SKM-1 treated with dmso at 0.1 percent for 144 hours (cell line): ENCODE measurements at regions not wholly inside any gene's neighbourhood (a gene's known extent, or its start where the extent isn't known, plus 50 kb on each side); places are given as distances from the start of the nearest gene placed in this dataset.

Source experiments
- DNase-seq: peaks from one replicate; lab custom pipeline; 2025; ENCODE audit not compliant: unreplicated experiment; lab: John Stamatoyannopoulos, UW

DNA sequence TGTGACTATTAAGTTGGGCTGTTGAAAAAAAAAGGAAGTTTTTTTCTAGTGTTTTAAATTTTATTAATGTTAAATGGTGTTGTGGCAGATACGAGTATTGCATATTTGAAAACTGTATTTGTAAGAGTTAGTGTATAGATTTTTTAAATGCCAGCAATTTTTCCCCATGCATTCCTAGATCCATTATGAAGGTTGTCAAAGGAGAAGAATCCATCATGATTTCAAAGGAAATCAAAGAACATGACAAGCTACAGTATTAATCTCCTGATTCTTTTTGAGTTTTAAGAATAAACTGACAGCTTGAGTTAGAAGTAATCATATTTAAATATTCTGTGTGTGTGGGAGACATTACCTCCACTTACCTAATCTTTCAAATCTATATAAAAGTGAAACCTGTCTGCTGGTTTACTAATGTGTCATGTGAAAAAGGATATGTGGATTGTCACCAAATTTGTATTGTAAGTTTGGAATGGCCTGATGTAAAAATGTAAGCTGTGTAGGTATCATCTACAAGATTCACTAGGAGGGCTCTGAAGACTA, 111.0 kb upstream of the HS3ST5 start:
- no peak for DNase-seq

DNA sequence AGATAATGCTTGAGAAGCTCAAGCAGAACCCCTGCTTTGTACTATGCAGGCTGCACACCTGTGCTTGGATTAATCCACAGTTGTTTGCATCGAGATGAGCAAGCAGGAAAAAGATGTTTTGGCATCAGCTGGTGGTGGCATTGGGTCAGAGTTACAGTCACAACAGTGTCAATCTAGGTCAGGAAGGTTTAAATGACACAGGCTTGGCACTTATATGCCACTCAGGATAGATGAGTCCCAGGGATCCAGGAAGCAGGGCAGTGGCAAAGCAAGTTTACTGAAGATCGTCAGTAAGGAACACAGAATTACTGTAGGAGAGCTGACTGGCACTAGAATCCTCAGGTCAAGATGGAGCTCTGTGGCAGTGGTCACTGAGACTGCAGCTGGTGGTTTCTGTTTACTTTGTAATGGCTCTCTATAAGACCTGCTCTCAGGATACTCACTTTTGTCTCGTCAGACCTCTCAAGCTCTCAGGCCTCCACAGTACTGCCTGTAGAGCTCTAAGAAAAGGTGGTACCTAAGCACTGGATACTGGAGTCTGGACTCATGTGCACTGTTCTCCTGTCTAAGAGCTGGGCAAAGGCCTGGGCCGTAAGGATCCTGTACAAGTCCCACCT, 110.1 kb upstream of the HS3ST5 start:
- DNase-seq = no peak

DNA sequence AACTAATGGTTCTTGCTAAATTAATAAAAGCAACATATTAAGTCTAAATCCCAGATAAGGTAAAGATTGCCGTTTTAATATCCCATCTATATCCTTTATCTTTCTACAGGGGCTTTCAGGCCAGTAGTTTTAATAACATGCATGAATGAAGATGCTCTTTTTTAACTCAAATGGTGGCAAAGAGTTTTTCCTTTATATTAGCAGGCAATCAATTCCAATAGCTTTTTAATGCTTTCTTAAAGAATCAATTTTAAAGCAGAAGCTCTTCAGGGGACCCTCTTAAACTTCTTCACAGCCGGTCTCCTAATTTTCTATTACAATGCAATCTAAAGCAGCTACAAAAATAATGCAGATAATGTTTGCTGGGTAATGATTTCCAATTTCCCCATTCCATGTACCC, 107.8 kb upstream of the HS3ST5 start:
- DNase-seq = no peak

DNA sequence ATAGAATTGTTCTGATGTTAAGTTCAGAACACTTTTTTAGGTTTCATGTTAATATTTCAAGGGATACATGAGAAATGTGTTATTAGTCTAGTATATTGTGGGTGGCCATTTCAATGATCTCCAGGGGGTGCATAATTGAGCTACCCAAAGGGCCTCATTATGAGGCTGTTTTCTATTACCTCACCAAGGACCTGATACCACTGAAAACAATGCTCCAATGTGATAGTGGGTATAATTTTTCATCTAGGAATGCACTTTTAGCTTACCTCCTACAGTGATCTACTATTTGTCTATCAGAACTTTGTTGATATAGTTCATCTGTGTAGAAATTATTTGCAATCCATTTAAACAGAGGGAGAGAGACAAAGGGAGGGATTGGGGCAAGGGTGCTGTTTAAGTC, 106.8 kb upstream of the HS3ST5 start:
- DNase-seq = no peak

DNA sequence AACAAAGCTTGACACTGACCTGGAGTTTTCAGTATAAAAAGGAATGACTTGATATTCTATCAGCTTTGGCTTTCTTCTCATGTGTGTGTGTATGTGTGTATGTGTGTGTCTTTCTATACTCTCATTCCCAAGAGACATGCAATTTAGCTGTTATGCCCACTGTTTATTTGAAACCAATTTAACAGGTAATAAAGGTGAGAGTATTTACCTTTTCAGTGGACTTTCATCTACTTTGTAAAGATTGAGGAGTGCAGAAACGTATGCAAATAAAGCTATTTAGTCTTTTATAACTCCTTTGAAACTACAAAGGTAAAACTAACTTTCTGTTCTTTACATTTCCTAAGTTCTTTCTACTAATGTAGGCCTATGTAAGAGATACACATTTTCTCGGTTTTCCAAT, 103.5 kb upstream of the HS3ST5 start:
- no peak for DNase-seq

DNA sequence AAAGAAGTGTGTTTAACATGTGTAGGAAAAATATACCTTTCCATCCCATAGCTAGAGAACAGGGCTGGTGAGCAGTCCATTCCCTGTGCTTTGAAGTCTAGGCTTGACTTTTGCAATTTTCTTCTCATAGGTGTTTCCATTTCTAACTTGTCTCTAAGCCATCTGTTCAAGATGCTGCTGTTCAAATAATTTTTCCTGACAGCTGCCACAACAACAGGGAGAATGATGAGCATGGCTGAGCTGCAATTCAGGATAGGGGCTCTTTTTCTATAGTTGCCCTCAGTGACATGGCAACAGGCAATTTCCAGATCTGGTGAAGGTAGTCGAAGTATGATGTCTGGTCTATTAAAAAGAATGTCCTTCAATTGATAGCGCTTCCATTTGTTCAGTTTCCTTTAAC, 103.0 kb upstream of the HS3ST5 start:
- no peak for DNase-seq

DNA sequence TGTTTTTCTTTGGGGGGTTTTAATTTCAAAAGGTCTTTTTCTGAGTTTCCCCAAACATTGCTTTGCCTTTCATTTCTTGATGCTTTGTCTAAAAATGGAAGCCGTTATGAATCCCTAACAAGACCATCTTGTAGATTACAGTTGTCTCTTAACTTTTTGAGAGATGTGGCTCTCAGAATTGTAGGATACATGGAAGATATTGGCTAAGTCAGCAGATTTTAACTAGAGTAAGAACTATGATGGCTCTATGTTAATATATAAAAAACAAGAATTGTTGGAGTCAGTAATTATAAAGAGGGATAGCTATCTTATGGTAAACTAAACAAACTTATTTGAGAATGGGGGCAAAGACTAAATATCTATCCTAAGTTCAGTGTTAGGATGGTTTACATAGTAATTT, 96.6 kb upstream of the HS3ST5 start:
- no peak for DNase-seq

DNA sequence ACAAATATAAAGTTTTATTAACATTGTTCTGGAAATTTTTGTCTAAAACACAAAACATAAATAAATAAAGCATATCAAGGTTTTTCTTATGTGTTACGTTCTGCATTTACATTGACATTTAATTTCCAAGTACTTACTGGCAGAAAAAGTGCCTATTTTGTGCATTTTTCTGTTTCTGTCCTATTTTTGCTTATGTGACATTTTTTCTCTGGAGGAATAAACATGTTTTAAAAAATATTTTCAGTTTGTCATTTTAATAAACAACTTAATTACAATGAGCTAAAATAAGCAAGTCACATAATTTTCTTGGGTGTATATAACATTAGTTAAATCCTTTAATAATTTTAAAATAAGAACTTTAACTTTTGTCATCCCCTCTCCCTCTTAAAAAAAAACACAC, 94.4 kb upstream of the HS3ST5 start:
- no peak for DNase-seq

DNA sequence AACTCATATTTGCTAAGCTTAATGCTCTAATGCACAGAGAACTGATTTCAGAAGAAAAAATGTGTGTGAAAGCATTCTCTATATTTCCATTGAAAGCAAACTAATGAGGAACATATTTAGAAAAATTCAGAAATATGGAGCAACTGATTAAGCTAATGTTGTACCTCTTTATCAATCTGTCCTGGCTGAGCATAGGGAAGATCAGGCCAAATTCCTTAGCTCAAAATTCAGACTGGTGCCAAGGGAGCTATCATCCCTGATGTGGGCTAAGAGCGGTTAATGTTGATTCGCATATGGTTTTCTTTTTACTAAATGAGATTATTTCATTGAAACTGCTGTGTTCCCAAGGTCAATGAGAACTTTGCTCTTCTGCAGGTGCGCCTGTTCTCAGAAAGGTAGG, 93.9 kb upstream of the HS3ST5 start:
- DNase-seq = no peak

DNA sequence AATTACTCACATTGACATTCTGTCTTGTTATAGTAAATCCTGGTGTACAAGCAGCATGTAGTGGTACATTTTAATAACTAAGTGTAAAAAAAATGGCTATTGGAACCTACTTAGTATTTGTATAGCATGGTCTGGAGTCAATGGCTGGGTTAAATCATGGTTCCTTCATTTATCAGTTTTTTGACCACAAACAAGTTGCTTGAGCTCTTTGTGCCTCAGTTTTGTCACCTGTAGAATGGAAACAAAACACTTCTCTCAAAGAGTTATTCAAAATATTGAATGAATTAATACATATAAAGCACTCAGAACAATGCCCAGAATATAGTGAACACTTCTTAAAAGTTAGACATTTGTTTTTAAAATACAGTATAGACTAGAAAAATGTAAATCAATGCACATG, 93.2 kb upstream of the HS3ST5 start:
- DNase-seq = no peak

DNA sequence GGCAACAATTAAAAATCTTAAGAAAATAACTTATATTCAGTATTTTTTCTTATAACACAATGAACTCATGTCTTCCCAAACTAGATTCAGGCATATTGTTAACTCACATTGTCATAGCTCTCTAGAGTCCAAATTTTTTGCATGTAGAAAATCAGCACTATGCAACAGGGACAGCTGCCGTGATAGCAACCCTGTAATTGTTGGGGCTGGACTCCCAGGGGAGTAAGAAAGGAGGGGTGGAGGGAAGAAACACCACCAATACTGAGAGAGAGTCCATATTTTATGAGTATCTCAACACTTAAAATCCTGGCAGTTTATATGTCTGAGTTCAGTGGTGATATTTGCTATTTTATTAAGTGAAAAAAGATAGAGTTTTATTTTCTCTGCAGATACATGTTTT, 89.6 kb upstream of the HS3ST5 start:
- DNase-seq = no peak

DNA sequence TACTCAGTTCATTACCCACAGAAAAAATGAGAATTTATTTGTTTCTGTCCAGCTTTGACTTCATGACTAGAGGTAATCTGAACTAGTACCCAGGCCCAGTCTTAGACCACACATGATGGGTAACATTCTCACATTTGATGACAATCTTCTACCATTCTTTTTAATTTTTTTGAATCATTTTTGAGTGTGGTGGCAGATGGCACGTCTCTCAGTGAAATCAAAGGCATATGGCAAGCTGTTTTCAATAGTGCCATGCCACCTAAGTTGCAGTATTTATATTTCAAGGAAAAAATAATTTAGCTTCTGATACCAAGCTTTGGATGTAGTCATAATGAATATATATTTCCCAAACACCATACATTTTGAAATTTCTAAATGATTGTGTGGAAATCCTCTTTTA, 88.8 kb upstream of the HS3ST5 start:
- DNase-seq = no peak

DNA sequence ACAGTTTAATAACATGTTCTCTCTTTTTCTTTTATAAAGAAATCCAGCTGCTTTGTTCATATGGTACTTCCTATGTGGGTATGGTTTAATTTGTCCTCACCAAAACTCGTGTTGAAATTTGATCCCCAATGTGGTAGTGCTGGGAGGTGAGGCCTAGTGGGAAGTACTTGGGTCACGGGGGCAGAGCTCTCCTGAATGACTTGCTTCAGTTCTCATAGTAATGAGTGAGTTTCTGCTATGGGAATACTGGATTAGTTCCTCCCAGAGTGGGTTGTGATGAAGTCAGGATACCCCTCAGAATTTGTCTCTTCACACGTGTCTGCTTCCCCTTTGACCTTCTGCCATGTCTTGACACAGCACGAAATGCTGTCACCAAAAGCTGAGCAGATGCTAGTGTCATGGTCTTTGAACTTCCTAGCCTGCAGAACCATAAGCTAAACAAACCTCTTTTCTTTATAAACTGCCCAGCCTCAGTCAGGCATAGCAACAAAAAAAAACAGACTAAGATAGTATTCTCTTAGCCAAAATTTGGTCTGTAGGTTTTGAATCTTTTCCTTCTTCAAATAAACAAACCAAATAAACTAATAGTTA, 87.8 kb upstream of the HS3ST5 start:
- no peak for DNase-seq

DNA sequence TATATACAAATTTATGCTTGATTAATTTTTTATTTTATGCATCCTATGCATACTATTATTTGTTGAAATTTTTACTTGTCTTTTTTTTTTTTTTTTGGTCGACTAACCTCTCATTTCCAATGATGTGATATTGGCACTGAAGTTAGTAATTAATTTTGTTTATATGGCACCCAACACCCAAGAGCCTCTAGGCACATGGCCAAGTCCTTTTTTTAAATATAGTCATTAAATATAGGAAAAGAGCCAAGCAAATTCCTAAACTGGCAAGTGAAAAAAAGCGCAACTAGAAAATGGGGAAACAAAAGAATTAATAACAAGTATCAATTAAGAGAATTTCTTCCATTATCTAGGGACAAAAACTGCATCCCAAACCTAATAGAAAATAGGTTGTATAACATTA, 85.5 kb upstream of the HS3ST5 start:
- DNase-seq = no peak

DNA sequence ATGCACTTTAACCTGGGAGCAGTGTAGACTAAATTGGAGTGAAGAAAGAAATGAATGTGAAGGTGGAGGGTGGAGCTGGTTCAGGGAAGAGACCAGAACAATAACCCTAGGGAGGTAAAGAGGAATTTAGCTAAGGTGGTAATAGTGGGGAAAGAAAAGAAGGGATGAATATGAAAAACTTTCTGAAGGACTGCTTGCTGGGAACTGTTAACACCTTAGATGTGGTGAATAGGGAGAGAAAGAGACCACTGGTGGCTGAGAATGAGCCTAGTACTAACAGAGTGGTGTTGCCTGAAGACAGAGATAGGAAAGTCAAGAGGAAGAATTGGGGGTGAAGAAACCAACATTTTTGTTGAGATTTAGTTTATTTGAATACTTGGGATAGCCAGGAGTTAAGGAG, 78.4 kb upstream of the HS3ST5 start:
- DNase-seq = no peak

DNA sequence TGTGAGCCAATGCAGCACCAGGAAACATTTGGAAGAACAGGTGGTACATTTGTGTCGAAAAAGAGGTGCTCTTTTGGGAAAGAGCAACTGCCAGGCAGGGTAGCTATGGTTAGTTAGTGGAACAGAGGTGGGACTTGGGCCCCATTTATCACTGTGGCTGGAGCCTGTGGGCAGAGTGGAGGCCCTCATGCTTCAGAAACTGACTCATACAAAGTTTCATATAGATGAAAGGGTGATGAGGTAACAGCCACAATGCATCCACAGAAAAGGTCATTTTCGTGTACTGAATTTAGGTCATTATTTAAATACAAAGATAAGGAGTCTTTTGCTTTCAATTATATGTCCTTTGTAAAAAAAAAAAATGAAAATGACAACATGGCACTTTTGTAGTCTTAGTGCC, 76.4 kb upstream of the HS3ST5 start:
- peak; percentile 1 for DNase-seq

DNA sequence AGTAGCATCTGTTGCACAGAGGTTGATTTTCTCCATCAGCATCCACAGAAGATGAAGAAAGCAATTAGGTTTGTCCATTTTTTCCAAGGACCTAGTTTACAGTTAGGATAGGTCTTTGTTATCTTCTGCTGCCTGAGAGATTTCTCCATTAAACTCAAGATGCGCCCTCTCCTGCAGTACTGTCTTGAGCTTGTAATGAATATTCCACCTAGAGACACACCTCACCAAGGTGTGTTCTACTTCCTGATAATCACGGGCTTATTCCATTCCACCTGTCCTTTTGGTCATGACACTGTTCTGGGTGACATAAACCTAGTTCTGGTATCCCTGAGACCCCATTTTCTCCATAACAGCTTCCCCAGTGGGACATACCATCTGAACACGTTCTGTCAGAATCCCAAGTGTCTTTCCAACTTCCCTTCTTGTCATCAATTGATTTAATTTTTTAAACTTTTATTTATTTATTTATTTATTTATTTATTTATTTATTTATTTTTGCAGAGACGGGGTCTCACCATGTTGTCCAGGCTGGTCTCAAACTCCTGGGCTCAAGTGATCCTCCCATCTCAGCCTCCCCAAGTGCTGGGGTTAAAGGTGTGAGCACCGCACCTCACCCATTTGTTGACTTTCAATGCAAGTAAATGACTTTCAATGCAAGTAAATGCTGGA, 75.6 kb upstream of the HS3ST5 start:
- DNase-seq = no peak

DNA sequence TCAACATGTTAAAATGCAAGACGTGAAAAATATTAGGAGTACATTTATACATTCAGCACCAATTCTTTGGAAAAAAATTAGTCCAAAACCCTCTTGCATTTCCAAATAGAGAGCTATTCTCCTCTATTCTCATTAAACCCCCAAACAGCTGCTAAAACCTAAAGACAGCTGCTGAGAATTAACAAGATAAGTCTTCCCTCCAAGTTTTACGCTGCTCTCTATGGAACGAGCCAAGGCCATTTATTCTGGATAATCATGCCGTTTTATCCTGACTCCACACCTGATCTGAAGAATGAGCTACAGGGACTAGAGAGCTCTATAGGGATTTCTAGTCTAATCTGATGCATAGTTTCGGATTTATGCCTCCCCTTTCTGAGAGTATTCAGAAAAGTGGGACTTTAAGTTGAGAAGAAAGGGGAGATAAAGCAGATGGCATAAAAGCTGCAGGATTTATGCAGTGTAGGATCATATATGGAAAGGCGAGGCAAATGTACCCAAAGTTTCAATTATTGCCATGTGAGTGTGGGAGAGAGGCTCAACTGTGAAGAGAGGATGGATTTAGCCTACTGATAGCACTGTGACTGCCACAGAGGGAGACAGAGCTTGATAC, 64.7 kb upstream of the HS3ST5 start:
- no peak for DNase-seq

DNA sequence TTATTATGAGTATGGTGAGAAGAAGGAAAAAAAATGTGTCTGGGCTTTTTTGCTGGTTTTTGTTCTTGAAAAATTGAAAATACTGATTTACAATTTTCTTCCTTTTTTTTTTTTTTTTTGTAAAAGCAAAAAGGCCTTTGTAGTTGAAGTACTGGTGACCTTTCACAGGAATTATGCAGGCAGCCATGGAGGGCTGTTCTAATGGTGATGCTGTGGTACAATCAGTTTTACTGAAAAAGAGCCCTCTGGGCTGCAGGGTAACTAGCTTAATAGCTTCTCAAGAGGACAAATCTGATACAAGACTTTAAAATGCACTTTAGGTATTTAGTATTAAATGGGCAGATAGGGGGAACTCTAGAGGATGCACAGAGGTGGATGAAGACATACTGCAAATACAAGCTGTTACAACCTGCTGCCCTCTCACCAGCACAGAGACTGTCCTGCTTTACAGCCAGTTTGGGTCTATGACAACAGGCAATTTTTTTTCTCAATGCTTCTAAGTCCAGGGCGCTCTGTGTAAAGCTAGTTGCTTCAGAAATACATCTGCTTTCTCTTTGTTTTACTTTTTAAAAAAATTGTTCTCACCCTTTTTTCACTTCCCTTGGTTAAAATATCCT, 61.6 kb upstream of the HS3ST5 start:
- DNase-seq = no peak

DNA sequence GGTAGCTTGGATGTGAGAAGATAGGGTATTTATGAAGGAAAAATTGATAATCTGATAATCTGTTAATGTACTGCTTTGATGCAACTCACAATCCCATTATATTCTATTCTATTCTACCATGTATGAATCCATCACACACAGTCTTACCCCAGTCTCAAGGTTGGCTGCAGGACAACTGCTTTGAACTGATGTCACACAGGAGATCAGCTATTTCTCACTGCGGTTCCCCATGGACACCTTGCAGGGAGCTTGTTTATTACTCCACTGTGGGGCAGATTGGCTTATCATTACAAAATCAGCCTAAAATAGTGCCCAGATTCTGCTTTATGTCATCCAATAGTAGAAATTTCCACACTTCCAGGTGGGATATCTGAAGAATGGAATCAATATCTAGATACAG, 61.0 kb upstream of the HS3ST5 start:
- no peak for DNase-seq

DNA sequence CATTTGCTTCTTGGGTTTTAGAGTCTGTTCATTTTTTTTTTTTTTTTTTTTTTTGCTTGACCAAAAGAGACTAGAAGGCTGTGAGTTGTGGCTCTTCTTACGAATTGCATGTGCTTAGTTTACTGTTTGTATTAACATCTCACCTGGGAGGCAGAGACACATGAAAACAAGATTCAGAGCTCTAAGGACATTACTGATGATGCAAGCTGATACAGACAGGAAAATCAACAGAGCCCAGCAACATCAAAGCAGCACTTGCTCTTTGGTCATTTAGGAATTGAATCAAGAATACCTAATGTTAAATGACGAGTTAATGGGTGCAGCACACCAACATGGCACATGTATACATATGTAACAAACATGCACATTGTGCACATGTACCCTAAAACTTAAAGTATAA, 55.7 kb upstream of the HS3ST5 start:
- no peak for DNase-seq
